K562 (cell line): ENCODE measurements at regions not wholly inside any gene's neighbourhood (a gene's known extent, or its start where the extent isn't known, plus 50 kb on each side); places are given as distances from the start of the nearest gene placed in this dataset.
"Not testable (repeated sequence)": the region's sequence is repeated elsewhere in the genome, so short reads cannot be mapped to it uniquely, and the experiment has no call there.

Experiments
- ATAC-seq: fragments of 200-7000 bp; cut with Tn5 transposase; 3 replicates; pipeline ENCODE4 v1.9.1; 2020; ENCODE audit warnings: moderate library complexity
- BruUV-seq: library from RNA; stranded (reverse); fragments of 400-500 nt; replicated peaks from 2 replicates; lab custom pipeline; 2021; lab: Mats Ljungman, UMichigan
- CTCF ChIA-PET: fragments of 300-600 bp; formaldehyde crosslinking; extraction: SDS; loops from one replicate; lab custom pipeline; 2021; ENCODE audit warnings: low intra/inter-chr PET ratio; lab: Yijun Ruan, JAX
- POLR2A ChIA-PET: fragments of 300-600, 350-650 bp; sonication (Branson Sonifier 250); formaldehyde crosslinking; extraction: SDS; loops from one replicate; lab custom pipeline; 2021; ENCODE audit warnings: antibody characterized with exemption, inconsistent platforms; lab: Yijun Ruan, JAX
- DNase-seq, 4 experiments: peaks; one replicate each; pipeline versions ENCODE4 v3.0.0 to v3.0.0-alpha.2; 2011 to 2018; ENCODE audit warnings: low spot score in 3 of 4, mixed read lengths in 3 of 4; ENCODE audit errors: extremely low read depth in 1 of 4
- FAIRE-seq: peaks from 2 replicates; lab custom pipeline; 2011; peaks lifted over from hg19 to GRCh38; lab: Jason Lieb, UNC
- H2AFZ ChIP-seq: 2 replicates; pipeline ENCODE4 v1.6.0; 2011; ENCODE audit warnings: low read depth, low read length, control low read depth, inconsistent platforms
- H3K27ac ChIP-seq: fragments of 200-600 bp; 3 replicates; pipeline ENCODE4 v1.8.0; 2011; ENCODE audit warnings: low read depth, mild to moderate bottlenecking, control low read depth, inconsistent platforms, low read length, moderate library complexity, mixed read lengths; ENCODE audit errors: extremely low read depth
- H3K27me3 ChIP-seq, 2 experiments: fragments of 300-600 bp in 1 of 2; 2 replicates in 1 of 2; 3 replicates in 1 of 2; pipeline versions ENCODE4 v1.6.0 to v1.8.0; 2011; ENCODE audit warnings: inconsistent platforms in 2 of 2, low read length in 2 of 2, mild to moderate bottlenecking in 1 of 2, mixed read lengths in 1 of 2, moderate library complexity in 1 of 2; ENCODE audit not compliant: control insufficient read depth in 2 of 2, insufficient read depth in 2 of 2
- H3K36me3 ChIP-seq: fragments of 300-600 bp; 3 replicates; pipeline ENCODE4 v1.8.0; 2011; ENCODE audit warnings: mild to moderate bottlenecking, low read length, inconsistent platforms; ENCODE audit not compliant: control insufficient read depth, insufficient read depth
- H3K4me1 ChIP-seq, 2 experiments: fragments of 200-600 bp in 1 of 2; replicated peaks in 1 of 2; 2 replicates in 1 of 2; 3 replicates in 1 of 2; pipeline versions ENCODE4 v1.5.1 to v1.8.0; 2011; ENCODE audit warnings: inconsistent platforms in 2 of 2, low read length in 2 of 2, mild to moderate bottlenecking in 1 of 2, mixed read lengths in 1 of 2, moderate library complexity in 1 of 2; ENCODE audit not compliant: control insufficient read depth in 2 of 2, insufficient read depth in 2 of 2
- H3K4me2 ChIP-seq: 2 replicates; pipeline ENCODE4 v1.6.1; 2011; ENCODE audit warnings: low read length, control low read depth, inconsistent platforms, mixed read lengths; ENCODE audit not compliant: insufficient read depth
- H3K4me3 ChIP-seq: fragments of 200-600 bp; sonication (generic), shearing (Covaris generic); 2 replicates; pipeline ENCODE4 v1.5.1; 2016; ENCODE audit warnings: control low read depth, inconsistent platforms
- H3K79me2 ChIP-seq: fragments of 200-600 bp; 3 replicates; pipeline ENCODE4 v1.8.0; 2011; ENCODE audit warnings: low read length, inconsistent platforms; ENCODE audit not compliant: control insufficient read depth, insufficient read depth
- H3K9ac ChIP-seq, 2 experiments: 2 replicates each; pipeline versions ENCODE4 v1.6.0 to v1.6.1; 2011; ENCODE audit warnings: low read depth in 2 of 2, low read length in 2 of 2, control low read depth in 1 of 2, inconsistent platforms in 1 of 2, mild to moderate bottlenecking in 1 of 2, mixed read lengths in 1 of 2; ENCODE audit not compliant: insufficient read depth in 1 of 2
- H3K9me1 ChIP-seq: one replicate; pipeline ENCODE4 v1.6.0; 2011; ENCODE audit warnings: inconsistent platforms, mild to moderate bottlenecking, low read length, moderate library complexity; ENCODE audit not compliant: control insufficient read depth, insufficient read depth
- H3K9me3 ChIP-seq: replicated peaks from 2 replicates; pipeline ENCODE4 v1.5.1; 2011; ENCODE audit warnings: low read depth, low read length, inconsistent platforms; ENCODE audit not compliant: control insufficient read depth, insufficient read depth
- H4K20me1 ChIP-seq: replicated peaks from 2 replicates; pipeline ENCODE4 v1.6.1; 2011; ENCODE audit warnings: low read length, inconsistent platforms, mixed read lengths; ENCODE audit not compliant: control insufficient read depth, insufficient read depth
- ARID1B ChIP-seq: fragments of 450-650 bp; IDR thresholded peaks from 2 replicates; pipeline ENCODE4 v1.6.1; 2016; ENCODE audit warnings: antibody characterized with exemption, mild to moderate bottlenecking, inconsistent platforms
- BACH1 ChIP-seq: fragments of 200-800 bp; sonication (Bioruptor generic); IDR thresholded peaks from 2 replicates; pipeline ENCODE4 v1.6.1; 2016; ENCODE audit warnings: missing genetic modification characterization, missing compliant biosample characterization
- KDM2B ChIP-seq: fragments of 250-450 bp; sonication (Bioruptor Pico); IDR thresholded peaks from 2 replicates; pipeline ENCODE4 v1.8.0; 2021; ENCODE audit warnings: mild to moderate bottlenecking, moderate library complexity
- MAFG ChIP-seq: fragments of 450-650 bp; conservative IDR thresholded peaks from 2 replicates; pipeline ENCODE4 v1.6.1; 2016; ENCODE audit warnings: missing genetic modification characterization, missing compliant biosample characterization
- NR2F6 ChIP-seq: fragments of 450-650 bp; formaldehyde crosslinking; IDR thresholded peaks from 2 replicates; pipeline ENCODE4 v1.4.0; 2020; ENCODE audit warnings: mild to moderate bottlenecking
- RNF2 ChIP-seq: sonication (generic); IDR thresholded peaks from 2 replicates; pipeline ENCODE4 v1.6.1; 2016
- RUNX1 ChIP-seq: sonication (generic); IDR thresholded peaks from 2 replicates; pipeline ENCODE4 v1.6.1; 2016; ENCODE audit warnings: antibody characterized with exemption, low read depth
- TEAD2 ChIP-seq: fragments of 450-650 bp; IDR thresholded peaks from 2 replicates; pipeline ENCODE4 v1.6.1; 2016; ENCODE audit warnings: missing genetic modification characterization, control low read depth, missing compliant biosample characterization
- TRIM24 ChIP-seq, 2 experiments: fragments of 450-650 bp; IDR thresholded peaks; 2 replicates each; pipeline ENCODE4 v1.6.1; 2016
- ZNF212 ChIP-seq: fragments of 450-650 bp; formaldehyde crosslinking; IDR thresholded peaks from 2 replicates; pipeline ENCODE4 v1.4.0; 2020; ENCODE audit warnings: mild to moderate bottlenecking
- ZNF717 ChIP-seq: fragments of 250-450 bp; sonication (Bioruptor Pico); IDR thresholded peaks from 2 replicates; pipeline ENCODE4 v1.5.0; 2021
- ZZZ3 ChIP-seq: fragments of 450-650 bp; IDR thresholded peaks from 2 replicates; pipeline ENCODE4 v1.6.1; 2016; ENCODE audit warnings: antibody characterized with exemption, mild to moderate bottlenecking, moderate library complexity
- WGBS: fragments of 100-300 bp; shearing (Covaris generic); methylation state at CpG from one replicate; pipeline ENCODE4 v1.1.6; 2016; ENCODE audit warnings: low coverage, mixed read lengths; ENCODE audit not compliant: insufficient coverage; ENCODE audit errors: missing lambda C conversion rate; 5-methylcytosine and 5-hydroxymethylcytosine counted together
- in situ Hi-C: fragments of 300-500 bp; cut with MboI; formaldehyde crosslinking; loops from 4 replicates; pipeline ENCODE4 v1.15.0; 2018; ENCODE audit warnings: inconsistent platforms, mixed read lengths
- intact Hi-C: fragments of 100-400 bp; cut with micrococcal nuclease; formaldehyde crosslinking; loops from 2 replicates; pipeline ENCODE4 v1.14.2; 2022
- TF ChIP-seq, protein P1 (sequence below): sonication (generic); formaldehyde crosslinking; IDR thresholded peaks from 2 replicates; pipeline ENCODE4 v1.4.0; 2020; ENCODE audit warnings: mild to moderate bottlenecking, missing genetic modification reagents

GRCh38 chr14:83893447-83893846, 1636.5 kb upstream of the FLRT2 start:
- Histone ChIP-seq H3K9me3 (no peaks in the 10 kb centered on the region), H3K9ac (no peak overlapping the region), H3K4me2 (no peak overlapping the region), H3K27ac (no peak overlapping the region), H3K9me1 (no peaks in the 10 kb centered on the region), H3K4me3 (no peak overlapping the region), H3K27me3 (no peaks in the 10 kb centered on the region), H4K20me1 (no peaks in the 10 kb centered on the region), H2AFZ (no peak overlapping the region), H3K79me2 (no peaks in the 10 kb centered on the region), H3K4me1 (no peaks in the 10 kb centered on the region), H3K36me3 (no peaks in the 10 kb centered on the region)
- ChIA-PET POLR2A (no interaction called here), CTCF (no interaction called here)
- FAIRE-seq (no peak), ATAC-seq (no peak), DNase-seq (no peak)
- in situ Hi-C loops = no loop called here
- BruUV-seq = no TSS peak
- intact Hi-C loops = no loop called here
- TF ChIP-seq ZNF717 (CRISPR knock-in tag) (no peak), BACH1 (tag) (no peak), RNF2 (no peak)

GRCh38 chr14:83894568-83894967, 1635.4 kb upstream of the FLRT2 start:
- CTCF ChIA-PET = no interaction called here

DNA sequence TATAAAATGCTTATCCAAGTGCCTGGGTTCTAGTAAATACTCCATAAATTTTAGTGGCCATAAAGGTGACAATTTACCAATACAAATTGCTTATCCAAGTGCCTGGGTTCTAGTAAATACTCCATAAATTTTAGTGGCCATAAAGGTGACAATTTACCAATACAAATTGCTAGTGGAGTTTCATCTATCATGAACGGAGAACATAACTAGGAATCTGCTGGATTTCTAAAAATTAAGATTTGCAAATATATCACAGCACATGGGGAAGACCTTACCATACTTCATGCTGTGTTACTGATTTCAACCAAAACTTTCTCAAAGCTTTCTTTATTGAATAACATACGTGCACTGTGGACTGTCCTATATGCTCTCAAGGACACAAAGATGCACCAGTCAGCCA, 1631.4 kb upstream of the FLRT2 start:
- H3K27ac ChIP-seq, ATAC-seq, H3K36me3 ChIP-seq, intact Hi-C loops, CTCF ChIA-PET, H3K9me1 ChIP-seq, H3K27me3 ChIP-seq, H3K9me3 ChIP-seq, H3K4me2 ChIP-seq, H2AFZ ChIP-seq, BruUV-seq, FAIRE-seq, H3K4me1 ChIP-seq, H4K20me1 ChIP-seq, H3K79me2 ChIP-seq, H3K4me3 ChIP-seq, in situ Hi-C loops, H3K9ac ChIP-seq, DNase-seq: not testable (repeated sequence)
- 4% methylated on average over 2 of the region's 2 CpGs for WGBS
- POLR2A ChIA-PET = interaction anchor here (0.6 kb wide), 1 partner anchor 187 kb away, joined by 3 read pairs; no protein-coding TSS in a partner anchor

More at GRCh38 chr14:83894568-83894967, 1635.4 kb upstream of the FLRT2 start:
- intact Hi-C loops (no loop called here), in situ Hi-C loops (no loop called here)
- ATAC-seq (no peak), FAIRE-seq (no peak), DNase-seq (no peak)
- Histone ChIP-seq H3K9me3 (no peaks in the 10 kb centered on the region), H3K9me1 (no peaks in the 10 kb centered on the region), H3K27me3 (no peaks in the 10 kb centered on the region), H3K4me3 (no peak overlapping the region), H3K4me1 (no peaks in the 10 kb centered on the region), H2AFZ (no peak overlapping the region), H4K20me1 (no peaks in the 10 kb centered on the region), H3K27ac (no peak overlapping the region), H3K9ac (no peak overlapping the region), H3K79me2 (no peaks in the 10 kb centered on the region), H3K4me2 (no peak overlapping the region), H3K36me3 (no peaks in the 10 kb centered on the region)
- POLR2A ChIA-PET = no interaction called here
- TF ChIP-seq MAFG = no peak
- no peak for TF ChIP-seq ZZZ3
- TF ChIP-seq, protein P1, sequence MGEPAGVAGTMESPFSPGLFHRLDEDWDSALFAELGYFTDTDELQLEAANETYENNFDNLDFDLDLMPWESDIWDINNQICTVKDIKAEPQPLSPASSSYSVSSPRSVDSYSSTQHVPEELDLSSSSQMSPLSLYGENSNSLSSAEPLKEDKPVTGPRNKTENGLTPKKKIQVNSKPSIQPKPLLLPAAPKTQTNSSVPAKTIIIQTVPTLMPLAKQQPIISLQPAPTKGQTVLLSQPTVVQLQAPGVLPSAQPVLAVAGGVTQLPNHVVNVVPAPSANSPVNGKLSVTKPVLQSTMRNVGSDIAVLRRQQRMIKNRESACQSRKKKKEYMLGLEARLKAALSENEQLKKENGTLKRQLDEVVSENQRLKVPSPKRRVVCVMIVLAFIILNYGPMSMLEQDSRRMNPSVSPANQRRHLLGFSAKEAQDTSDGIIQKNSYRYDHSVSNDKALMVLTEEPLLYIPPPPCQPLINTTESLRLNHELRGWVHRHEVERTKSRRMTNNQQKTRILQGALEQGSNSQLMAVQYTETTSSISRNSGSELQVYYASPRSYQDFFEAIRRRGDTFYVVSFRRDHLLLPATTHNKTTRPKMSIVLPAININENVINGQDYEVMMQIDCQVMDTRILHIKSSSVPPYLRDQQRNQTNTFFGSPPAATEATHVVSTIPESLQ = no peak
- no peak for TF ChIP-seq KDM2B (CRISPR knock-in tag)
- TF ChIP-seq TEAD2 (tag) = no peak
- no peak for TF ChIP-seq ARID1B
- no peak for TF ChIP-seq TRIM24 (IDR thresholded peaks at IDR 0.05)
- TF ChIP-seq RUNX1 = no peak
- TF ChIP-seq ZNF212 (CRISPR knock-in tag) = no peak
- TF ChIP-seq NR2F6 (CRISPR knock-in tag) = no peak
- no TSS peak for BruUV-seq
